Adipocyte (in vitro differentiated cells): ENCODE measurements at regions not wholly inside any gene's neighbourhood (a gene's known extent, or its start where the extent isn't known, plus 50 kb on each side); places are given as distances from the start of the nearest gene placed in this dataset.

Experiments
- DNase-seq: peaks from one replicate; pipeline ENCODE4 v3.0.0-alpha.2; 2015; ENCODE audit warnings: low read depth
- H3K27me3 ChIP-seq: replicated peaks from 2 replicates; pipeline ENCODE4 v1.7.0; 2013; ENCODE audit warnings: mild to moderate bottlenecking, low read length, moderate library complexity; ENCODE audit not compliant: control insufficient read depth, insufficient read depth
- H3K36me3 ChIP-seq: 2 replicates; pipeline ENCODE4 v1.7.0; 2013; ENCODE audit warnings: low read length, mild to moderate bottlenecking, moderate library complexity; ENCODE audit not compliant: control insufficient read depth, insufficient read depth, severe bottlenecking
- H3K4me1 ChIP-seq: 2 replicates; pipeline ENCODE4 v1.7.0; 2013; ENCODE audit warnings: mild to moderate bottlenecking, low read length, moderate library complexity; ENCODE audit not compliant: control insufficient read depth, insufficient read depth
- H3K4me3 ChIP-seq: 2 replicates; pipeline ENCODE4 v1.7.0; 2013; ENCODE audit warnings: mild to moderate bottlenecking, low read length, moderate library complexity
- H3K9ac ChIP-seq: 2 replicates; pipeline ENCODE4 v1.7.0; 2013; ENCODE audit warnings: mild to moderate bottlenecking, low read length, moderate library complexity
- H3K9me3 ChIP-seq: 2 replicates; pipeline ENCODE4 v1.7.0; 2013; ENCODE audit warnings: mild to moderate bottlenecking, low read length, moderate library complexity; ENCODE audit not compliant: control insufficient read depth

DNA sequence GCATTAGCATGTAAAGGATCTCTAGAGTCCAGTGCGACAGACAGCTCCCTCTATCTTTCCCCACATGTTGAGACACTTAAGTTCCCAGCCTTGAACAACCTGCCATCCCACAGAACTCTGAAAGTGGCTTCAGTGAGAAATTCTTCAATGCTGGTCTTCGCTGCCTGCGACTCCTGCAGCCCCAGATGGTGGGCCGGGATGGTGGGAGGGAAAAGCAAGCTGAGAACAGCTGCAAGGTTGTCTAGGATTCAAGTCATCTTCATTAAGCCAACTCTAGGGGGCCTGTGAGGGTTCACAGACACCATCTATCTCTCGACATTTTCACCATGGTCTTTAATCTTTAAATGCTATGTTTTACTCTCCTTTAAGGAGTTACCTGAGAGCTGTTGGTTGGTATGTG is 185.5 kb upstream of the C1orf174 start:
- no peak overlapping the region for H3K4me3 ChIP-seq
- H3K9ac ChIP-seq: no peak overlapping the region
- DNase-seq: no peak
- no peaks in the 10 kb centered on the region for H3K36me3 ChIP-seq
- H3K9me3 ChIP-seq: peaks cover 2% of the 10 kb centered on the region
- H3K27me3 ChIP-seq: peaks cover 6% of the 10 kb centered on the region
- no peaks in the 10 kb centered on the region for H3K4me1 ChIP-seq

DNA sequence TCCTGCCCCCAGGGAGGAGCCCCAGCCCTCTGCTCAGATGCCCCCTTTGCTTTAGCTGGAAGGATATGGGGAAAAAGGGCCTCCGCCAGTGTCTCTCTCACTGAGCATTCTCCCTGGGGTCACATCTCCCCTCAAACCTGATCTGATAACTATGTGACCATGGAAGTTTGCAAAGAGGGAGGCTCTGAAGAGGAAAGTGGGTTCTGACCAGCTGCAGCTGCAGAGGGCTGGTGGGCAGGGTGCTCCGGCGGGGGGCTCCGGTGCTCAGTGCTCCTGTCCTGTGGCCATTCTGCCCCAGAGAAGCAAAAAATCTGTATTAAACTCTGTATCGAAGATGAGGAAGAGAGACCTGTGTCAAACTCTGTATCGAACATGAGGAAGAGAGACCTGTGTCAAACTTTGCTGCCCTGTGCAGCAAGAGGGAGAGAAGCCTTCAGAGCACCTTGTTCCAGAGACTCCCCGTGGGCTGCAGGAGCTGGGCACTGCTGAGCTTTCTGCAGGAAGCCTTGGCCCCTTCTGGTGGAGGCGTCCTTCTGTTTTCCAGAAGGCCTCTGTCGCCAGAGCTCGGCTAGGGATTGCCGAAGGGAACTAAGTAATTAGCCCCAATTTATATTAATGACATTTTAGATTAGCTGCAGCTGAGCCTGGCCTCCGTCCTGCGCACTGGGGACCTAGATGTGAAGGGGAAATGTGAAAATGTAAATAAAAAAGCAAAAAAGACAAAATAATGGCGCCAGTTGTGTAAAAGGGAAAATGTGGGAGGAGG is 186.2 kb upstream of the C1orf174 start:
- DNase-seq: no peak
- H3K9me3 ChIP-seq: peaks cover 2% of the 10 kb centered on the region
- no peaks in the 10 kb centered on the region for H3K36me3 ChIP-seq
- peaks cover 6% of the 10 kb centered on the region for H3K27me3 ChIP-seq
- H3K4me3 ChIP-seq: no peak overlapping the region
- H3K4me1 ChIP-seq: no peaks in the 10 kb centered on the region
- no peak overlapping the region for H3K9ac ChIP-seq

DNA sequence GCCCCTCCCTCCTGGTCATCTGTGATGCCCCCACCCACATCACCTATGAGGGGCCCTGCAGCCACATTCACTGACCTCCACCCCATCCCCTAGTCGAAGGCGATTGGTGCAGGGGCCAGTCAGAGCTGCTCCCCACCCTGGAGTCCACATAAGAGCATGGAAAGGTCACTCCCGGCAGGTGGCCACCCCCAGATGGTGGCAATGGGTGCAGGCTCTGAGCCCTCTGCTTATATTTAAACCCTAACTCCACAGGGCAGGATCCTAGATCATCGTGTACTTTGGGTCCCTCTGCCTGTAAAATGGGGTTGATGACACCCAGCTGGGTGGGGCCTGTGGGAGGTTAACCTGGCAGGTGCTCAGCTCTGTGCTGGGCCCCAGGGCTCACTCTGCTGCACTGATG is 186.8 kb upstream of the C1orf174 start:
- Histone ChIP-seq H3K9me3 (peaks cover 4% of the 10 kb centered on the region), H3K36me3 (no peaks in the 10 kb centered on the region), H3K4me3 (no peak overlapping the region), H3K9ac (no peak overlapping the region), H3K4me1 (no peaks in the 10 kb centered on the region), H3K27me3 (peaks cover 6% of the 10 kb centered on the region)
- no peak for DNase-seq

DNA sequence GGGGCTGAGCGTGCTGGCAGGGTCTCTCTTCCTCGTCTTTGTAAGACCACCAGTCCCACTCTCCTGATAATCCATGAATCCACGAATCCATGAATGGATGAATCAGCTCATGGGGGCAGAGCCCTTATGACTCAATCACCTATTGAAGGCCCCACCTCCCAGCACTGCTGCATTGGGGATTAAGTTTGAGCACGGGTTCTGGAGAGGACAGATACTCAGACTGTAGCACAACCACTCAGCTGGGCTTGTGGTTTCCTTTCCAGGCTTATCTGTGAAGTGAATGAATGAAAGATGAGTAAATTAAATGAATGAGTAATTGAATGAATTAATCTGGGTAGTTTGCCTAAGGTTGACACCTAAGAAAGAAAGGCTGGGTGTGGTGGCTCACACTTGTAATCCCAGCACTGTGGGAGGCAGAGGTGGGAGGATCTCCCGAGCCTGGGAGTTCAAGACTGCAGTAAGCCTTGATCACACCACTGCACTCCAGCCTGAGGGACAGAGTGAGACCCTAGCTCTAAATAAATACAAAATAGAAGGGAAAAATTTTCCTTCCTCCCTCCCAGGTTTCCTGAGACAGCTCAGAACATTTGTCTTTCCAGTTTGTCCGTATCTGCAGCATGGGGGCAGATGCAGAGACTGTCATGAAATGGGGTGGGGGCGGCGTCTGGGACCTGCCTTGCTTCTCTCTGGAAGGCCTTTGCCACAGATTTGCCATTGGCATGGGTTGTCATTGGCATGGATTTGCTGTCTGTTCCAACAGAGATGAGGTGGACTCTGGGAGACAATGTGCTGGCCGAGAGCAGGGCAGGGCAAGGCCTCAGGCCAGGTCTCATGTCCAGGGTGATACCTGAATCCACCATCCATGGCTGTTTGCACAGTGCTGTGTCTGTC is 187.7 kb upstream of the C1orf174 start:
- Histone ChIP-seq H3K36me3 (no peaks in the 10 kb centered on the region), H3K9ac (no peak overlapping the region)
- no peak for DNase-seq

DNA sequence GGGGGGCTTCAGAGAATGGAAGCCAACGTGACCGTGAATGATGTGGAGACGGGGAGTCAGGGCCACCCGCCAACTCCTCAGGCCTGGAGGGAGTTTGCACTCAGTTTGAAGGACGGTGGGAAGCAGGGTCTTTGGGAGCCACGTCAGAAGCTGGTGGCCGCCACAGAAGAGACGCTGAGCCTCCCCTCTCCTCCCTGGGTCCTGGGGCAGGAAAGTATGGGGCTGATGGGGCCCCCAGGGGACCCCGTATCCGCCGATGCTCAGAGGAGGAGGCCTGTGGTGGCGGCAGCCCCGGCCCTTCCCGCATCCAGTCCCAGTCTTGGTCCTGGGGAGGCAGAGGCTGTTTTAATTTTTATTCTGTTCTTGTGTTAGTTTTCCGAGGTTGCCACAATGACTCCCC is 188.6 kb upstream of the C1orf174 start:
- no peak for DNase-seq
- Histone ChIP-seq H3K4me1 (no peaks in the 10 kb centered on the region), H3K9ac (no peak overlapping the region), H3K9me3 (peaks cover 9% of the 10 kb centered on the region), H3K36me3 (no peaks in the 10 kb centered on the region), H3K27me3 (peaks cover 6% of the 10 kb centered on the region), H3K4me3 (no peak overlapping the region)

More for the DNA sequence above, 187.7 kb upstream of the C1orf174 start:
- Histone ChIP-seq H3K9me3 (peaks cover 7% of the 10 kb centered on the region), H3K27me3 (peaks cover 6% of the 10 kb centered on the region), H3K4me1 (no peaks in the 10 kb centered on the region), H3K4me3 (no peak overlapping the region)

DNA sequence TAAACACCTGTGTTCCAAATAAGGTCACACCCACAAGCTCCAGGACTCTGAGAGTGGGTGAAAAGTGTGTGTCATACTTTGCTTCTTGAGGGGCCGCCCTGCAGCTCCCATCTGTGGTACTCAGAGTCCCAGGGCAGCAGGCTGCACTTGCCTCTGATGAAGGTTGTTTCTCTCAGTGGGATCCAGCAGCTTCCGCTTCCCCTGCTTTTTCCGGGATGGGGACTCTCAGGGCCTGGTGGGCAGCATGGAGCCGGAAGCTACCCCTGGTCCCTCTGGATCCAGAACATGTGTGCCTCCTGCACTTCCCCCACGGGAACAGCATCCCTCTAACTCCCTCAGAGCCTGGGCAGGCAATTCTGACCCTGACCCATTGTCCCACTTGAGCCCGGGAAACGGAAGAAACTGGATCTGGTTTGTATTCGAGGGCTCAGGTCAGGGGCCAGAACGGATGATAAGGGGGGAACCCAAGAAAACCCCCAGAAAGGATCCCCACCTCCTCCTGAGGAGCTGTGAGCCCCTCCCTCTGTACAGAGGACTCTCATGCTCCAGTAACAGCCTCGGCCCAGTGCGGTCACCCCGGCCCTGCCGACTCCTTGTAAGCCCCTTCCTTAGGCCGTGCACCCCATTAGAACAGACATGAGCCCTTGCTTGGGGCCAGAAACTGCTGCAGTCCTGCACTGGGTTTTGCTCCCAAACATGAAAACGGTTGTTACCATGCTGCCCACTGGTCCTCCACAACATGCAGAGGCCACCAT is 189.5 kb upstream of the C1orf174 start:
- Histone ChIP-seq H3K36me3 (no peaks in the 10 kb centered on the region), H3K9me3 (peaks cover 9% of the 10 kb centered on the region), H3K4me1 (no peaks in the 10 kb centered on the region), H3K27me3 (no peaks in the 10 kb centered on the region), H3K4me3 (no peak overlapping the region), H3K9ac (no peak overlapping the region)
- no peak for DNase-seq

DNA sequence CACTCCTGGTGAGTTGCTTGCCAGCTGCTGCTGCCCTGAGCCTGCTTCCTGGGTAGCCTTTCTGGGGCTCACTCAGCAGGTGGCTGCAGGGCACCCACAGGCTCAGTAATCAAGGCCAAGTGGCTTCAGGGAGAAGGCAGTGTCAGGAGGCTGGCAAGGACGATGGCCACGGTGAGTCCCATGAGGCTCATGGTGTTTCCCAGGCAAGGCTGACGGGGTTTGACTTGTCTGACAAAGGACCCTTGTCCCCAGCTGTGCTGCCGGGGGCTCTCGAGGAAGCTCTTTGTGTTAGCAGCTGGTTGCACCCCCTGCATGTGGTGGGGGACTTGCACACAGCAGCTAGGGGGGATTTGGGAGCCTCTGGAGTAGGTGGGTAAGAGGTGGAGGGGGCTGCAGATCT is 190.5 kb upstream of the C1orf174 start:
- Histone ChIP-seq H3K4me3 (no peak overlapping the region), H3K36me3 (no peaks in the 10 kb centered on the region), H3K4me1 (no peaks in the 10 kb centered on the region), H3K9ac (no peak overlapping the region), H3K9me3 (peaks cover 10% of the 10 kb centered on the region), H3K27me3 (no peaks in the 10 kb centered on the region)
- no peak for DNase-seq

DNA sequence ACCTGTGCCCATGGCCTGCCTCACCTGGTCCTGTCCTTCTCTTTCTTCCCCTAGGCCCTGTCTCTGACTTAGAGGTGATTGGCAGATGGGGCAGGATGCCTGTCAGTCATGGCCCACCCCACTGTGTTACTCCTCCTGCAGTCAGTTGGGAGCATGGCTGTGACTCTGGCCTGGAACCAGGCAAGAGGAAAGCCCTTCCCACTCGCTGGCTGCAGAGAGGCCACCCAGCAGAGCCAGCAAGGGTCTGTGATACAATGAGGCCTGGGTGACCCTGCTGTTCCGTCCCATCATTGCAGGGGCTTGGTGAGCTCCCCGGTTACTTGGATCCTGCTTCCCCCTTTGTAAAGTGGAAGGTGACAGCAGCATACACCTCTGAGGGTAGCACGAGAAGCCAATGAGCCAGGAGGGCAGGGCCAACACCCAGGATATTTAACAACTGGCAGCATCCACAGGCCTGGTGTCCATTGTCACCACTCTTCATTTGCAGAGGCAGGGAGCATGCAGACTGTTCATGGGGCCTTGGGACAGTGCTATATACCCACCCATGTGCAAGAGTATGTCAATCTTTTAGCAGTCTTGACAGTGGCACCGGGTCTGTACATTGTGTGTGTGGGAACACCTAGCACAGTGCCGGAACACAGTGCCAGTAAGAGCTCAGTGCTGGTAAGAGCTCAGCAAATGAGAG is 191.0 kb upstream of the C1orf174 start:
- Histone ChIP-seq H3K4me1 (no peaks in the 10 kb centered on the region), H3K4me3 (no peak overlapping the region), H3K27me3 (no peaks in the 10 kb centered on the region), H3K9ac (no peak overlapping the region), H3K9me3 (peaks cover 13% of the 10 kb centered on the region), H3K36me3 (no peaks in the 10 kb centered on the region)
- no peak for DNase-seq

DNA sequence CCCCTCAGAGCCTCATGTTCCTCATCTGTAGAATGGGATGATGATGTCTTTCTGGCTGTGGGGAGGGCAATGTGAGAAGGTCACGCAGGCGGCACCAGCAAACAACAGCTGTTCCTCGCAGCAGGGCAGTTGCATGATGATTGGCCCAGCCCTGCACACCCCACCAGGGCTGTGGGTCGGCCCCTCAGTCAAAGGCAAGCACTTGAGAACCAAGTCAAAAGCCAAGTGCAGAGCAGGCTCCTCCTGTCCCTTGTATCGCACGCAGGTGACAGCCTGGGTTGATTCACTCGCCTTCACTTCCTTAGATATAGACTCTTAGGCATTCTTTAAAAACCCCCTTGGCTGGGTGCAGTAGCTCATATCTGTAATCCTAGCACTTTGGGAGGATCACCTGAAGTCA is 191.9 kb upstream of the C1orf174 start:
- no peaks in the 10 kb centered on the region for H3K27me3 ChIP-seq
- no peaks in the 10 kb centered on the region for H3K4me1 ChIP-seq
- DNase-seq: no peak
- H3K9me3 ChIP-seq: peaks cover 18% of the 10 kb centered on the region
- no peak overlapping the region for H3K4me3 ChIP-seq
- no peak overlapping the region for H3K9ac ChIP-seq
- H3K36me3 ChIP-seq: no peaks in the 10 kb centered on the region

DNA sequence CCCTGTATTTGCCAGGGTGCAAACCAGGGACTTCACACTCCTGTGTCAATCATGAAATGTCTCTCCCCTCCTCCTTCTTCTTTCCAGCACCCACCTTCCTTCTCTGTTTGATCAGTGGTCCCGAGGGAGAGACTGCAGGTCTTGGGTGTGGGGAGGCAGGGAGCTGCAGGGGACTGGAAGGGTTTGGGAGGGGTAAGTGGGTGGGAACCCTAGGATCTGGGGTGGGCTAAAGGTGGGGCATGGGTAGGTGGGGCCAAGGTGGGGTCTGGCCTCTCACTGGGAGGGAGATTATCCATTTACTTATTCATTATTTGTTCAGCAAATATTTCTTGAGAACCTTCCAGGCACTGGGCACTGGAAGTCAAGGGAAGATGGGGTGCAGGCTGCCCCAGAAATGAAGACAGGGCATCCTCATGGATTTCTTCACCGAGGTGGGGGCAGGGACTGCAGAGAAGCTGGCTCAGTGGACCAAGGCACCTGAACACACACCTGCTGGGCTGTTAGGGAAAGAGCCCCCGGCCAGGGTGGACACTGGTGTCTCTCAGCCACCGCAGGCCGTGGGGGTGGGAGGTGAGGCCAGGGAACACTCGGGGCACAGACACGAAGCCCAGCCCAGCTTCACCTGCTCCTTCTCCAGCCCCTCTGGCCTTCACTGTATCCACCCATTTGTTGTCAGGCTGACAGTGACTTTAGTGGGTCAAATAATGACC is 193.9 kb upstream of the C1orf174 start:
- Histone ChIP-seq H3K4me3 (no peak overlapping the region), H3K4me1 (no peaks in the 10 kb centered on the region), H3K9me3 (peaks cover 20% of the 10 kb centered on the region), H3K27me3 (no peaks in the 10 kb centered on the region), H3K36me3 (no peaks in the 10 kb centered on the region), H3K9ac (no peak overlapping the region)
- DNase-seq: no peak
